Lower lobe of right lung (tissue), 2 donors: ENCODE measurements at regions not wholly inside any gene's neighbourhood (a gene's known extent, or its start where the extent isn't known, plus 50 kb on each side); places are given as distances from the start of the nearest gene placed in this dataset.
A peak's percentile ranks its signal among the peaks of the same experiment; 100 is the strongest.

Experiments used
- ATAC-seq, 2 donors: fragments of 200-7000 bp; cut with Tn5 transposase; one replicate each; pipeline ENCODE4 v1.9.1; 2020 to 2022; ENCODE audit warnings: mild to moderate bottlenecking in 2 of 2, moderate library complexity in 2 of 2
- DNase-seq: peaks from one replicate; pipeline ENCODE4 v3.0.0-alpha.2; 2020
- H3K27ac ChIP-seq: fragments of 200-600 bp; one replicate; pipeline ENCODE4 v1.8.0; 2022
- H3K27me3 ChIP-seq: fragments of 200-600 bp; one replicate; pipeline ENCODE4 v1.8.0; 2022; ENCODE audit warnings: low read depth
- H3K36me3 ChIP-seq: fragments of 200-600 bp; one replicate; pipeline ENCODE4 v1.8.0; 2022; ENCODE audit warnings: mild to moderate bottlenecking
- H3K4me1 ChIP-seq: fragments of 200-600 bp; one replicate; pipeline ENCODE4 v1.8.0; 2022
- H3K4me3 ChIP-seq: fragments of 200-600 bp; one replicate; pipeline ENCODE4 v1.8.0; 2022; ENCODE audit warnings: mild to moderate bottlenecking
- H3K9me3 ChIP-seq: fragments of 200-600 bp; one replicate; pipeline ENCODE4 v1.8.0; 2022
- intact Hi-C: fragments of 100-400 bp; cut with DNase I; formaldehyde crosslinking; loops from one replicate; pipeline ENCODE4 v1.11.0; 2022
- TF ChIP-seq, protein P1 (sequence below): fragments of 200-600 bp; IDR thresholded peaks from one replicate; pipeline ENCODE4 v1.8.0; 2022; ENCODE audit warnings: antibody characterized with exemption, mild to moderate bottlenecking
- donor health status: DM: no; HTN: yes; CAD: no; lungs with severe emphysema.

DNA sequence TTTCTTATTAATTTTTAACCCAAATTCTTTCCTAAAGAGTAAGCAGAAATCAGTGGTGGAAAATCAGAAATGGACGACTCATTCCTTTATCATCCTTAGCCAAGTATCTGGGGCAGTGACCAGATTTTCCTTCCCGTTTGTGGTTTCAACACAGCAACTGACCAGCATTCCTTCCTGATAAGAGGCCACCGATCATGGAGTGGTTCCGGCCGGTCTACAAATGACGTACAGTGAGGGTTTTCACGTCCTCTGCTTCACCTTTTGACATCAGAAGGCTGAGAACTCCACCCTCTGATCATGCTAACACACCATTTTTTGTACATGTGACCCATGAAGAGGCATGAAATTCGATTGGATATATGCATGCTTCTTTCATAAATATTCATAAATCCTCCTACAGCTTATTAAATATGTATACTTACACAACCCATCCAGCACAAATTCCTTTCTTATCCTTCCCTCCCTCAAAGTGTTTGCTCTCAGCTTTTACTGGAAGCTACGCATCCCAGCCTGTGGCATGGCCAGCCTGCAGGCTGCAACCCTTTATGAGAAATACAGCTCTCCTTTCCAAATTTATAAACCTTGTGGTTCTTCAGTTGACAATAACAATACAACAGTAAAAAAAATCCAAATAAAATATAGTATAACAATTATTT lies 173.0 kb upstream of the CASK start:
- TF ChIP-seq, protein P1, sequence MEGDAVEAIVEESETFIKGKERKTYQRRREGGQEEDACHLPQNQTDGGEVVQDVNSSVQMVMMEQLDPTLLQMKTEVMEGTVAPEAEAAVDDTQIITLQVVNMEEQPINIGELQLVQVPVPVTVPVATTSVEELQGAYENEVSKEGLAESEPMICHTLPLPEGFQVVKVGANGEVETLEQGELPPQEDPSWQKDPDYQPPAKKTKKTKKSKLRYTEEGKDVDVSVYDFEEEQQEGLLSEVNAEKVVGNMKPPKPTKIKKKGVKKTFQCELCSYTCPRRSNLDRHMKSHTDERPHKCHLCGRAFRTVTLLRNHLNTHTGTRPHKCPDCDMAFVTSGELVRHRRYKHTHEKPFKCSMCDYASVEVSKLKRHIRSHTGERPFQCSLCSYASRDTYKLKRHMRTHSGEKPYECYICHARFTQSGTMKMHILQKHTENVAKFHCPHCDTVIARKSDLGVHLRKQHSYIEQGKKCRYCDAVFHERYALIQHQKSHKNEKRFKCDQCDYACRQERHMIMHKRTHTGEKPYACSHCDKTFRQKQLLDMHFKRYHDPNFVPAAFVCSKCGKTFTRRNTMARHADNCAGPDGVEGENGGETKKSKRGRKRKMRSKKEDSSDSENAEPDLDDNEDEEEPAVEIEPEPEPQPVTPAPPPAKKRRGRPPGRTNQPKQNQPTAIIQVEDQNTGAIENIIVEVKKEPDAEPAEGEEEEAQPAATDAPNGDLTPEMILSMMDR: no peak
- Histone ChIP-seq H3K4me1 (no peaks in the 10 kb centered on the region), H3K27me3 (no peaks in the 10 kb centered on the region), H3K36me3 (no peaks in the 10 kb centered on the region), H3K4me3 (no peak overlapping the region), H3K27ac (peak overlapping the region; percentile 18), H3K9me3 (no peaks in the 10 kb centered on the region)
- peak; percentile 58 for DNase-seq
- intact Hi-C loops: no loop called here
- peak; percentile 80 to 85 for ATAC-seq

DNA sequence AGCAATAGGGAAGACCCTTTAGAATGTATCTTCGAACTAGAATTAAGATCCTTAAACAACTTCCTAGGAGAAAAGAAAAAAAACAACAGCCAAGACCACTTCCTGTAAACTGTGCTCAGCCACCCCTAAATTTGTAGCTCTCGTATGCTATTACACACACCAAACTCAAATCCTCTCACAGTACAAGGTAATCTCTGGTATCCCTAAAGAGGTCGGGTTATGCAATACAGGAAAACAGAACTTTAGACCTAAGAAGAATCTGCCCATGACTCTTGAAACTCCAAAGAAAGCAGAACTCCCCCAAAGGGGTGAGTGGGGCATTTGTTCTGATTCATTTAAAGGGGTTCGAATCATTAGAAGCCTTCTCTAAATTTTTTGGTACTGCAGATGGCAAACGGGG lies 170.9 kb upstream of the CASK start:
- DNase-seq (no peak), ATAC-seq (peak; percentile 43 to 67)
- Histone ChIP-seq H3K27ac (no peak overlapping the region), H3K4me1 (no peaks in the 10 kb centered on the region), H3K27me3 (no peaks in the 10 kb centered on the region), H3K4me3 (no peak overlapping the region), H3K36me3 (no peaks in the 10 kb centered on the region), H3K9me3 (no peaks in the 10 kb centered on the region)
- intact Hi-C loops: no loop called here
- TF ChIP-seq, protein P1: no peak

DNA sequence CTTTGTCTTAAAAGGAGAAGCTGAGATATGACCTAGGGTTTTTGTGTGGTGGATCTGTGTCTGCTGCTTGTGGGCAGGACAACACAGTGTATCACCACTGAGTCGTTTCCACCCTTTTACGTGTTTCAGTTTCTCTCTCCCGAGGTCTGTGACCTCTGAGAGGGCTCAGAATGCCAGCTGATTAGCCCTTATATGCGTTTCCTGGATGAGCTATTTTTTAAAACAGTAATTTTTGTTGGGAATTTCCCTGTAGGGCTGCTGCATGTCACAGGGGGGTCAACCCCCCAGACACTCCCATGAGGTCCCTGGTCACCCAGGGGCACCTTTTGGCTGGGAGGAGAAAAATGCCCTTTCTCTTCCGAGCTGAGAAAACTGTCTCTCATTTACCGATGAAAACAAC lies 170.4 kb upstream of the CASK start:
- ATAC-seq (peak in 1 of 2 donors; percentile 46), DNase-seq (no peak)
- Histone ChIP-seq H3K27ac (peak overlapping the region; percentile 24), H3K4me3 (no peak overlapping the region), H3K4me1 (no peaks in the 10 kb centered on the region), H3K27me3 (no peaks in the 10 kb centered on the region), H3K9me3 (no peaks in the 10 kb centered on the region), H3K36me3 (no peaks in the 10 kb centered on the region)
- TF ChIP-seq, protein P1: no peak
- intact Hi-C loops: no loop called here

DNA sequence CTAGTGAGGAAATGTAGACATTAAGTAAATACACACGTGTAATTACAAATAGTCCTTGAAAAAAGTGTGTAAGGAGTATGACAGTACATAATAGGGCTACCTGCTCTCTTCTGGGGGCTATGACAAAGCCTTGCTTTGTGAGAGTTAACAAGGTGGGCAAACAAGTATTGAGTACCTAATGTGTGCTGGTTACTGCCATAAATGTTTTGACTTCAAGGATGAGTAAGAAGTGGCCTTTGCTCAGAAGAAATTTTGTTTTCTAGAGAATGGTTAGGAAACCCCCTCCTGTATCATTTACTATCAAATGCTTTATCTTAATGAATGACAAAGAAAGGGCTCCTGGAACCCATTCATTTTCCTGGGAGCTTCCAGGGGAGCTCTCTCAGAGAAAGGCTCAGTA lies 167.0 kb upstream of the CASK start:
- Histone ChIP-seq H3K27ac (no peak overlapping the region), H3K36me3 (no peaks in the 10 kb centered on the region), H3K27me3 (no peaks in the 10 kb centered on the region), H3K4me3 (no peak overlapping the region), H3K4me1 (no peaks in the 10 kb centered on the region), H3K9me3 (no peaks in the 10 kb centered on the region)
- TF ChIP-seq, protein P1: no peak
- DNase-seq (no peak), ATAC-seq (no peak)
- intact Hi-C loops: no loop called here

DNA sequence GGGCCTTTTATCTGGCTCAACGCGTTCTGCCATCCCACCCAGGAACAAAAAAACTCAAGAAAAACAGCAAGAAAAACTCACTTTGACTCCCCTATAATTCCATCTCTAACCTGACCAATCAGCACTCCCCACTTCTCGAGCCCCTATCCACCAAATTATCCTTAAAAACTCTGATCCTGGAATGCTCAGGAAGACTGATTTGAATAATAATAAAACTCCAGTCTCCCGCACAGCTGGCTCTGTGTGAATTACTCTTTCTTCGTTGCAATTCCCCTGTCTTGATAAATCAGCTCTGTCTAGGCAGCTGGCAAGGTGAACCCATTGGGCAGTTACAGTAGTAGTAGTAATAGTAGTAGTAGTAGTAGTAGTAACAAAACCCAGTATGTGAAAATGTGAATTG lies 165.7 kb upstream of the CASK start:
- H3K4me1 ChIP-seq: no peaks in the 10 kb centered on the region
- intact Hi-C loops: no loop called here
- no peak overlapping the region for H3K4me3 ChIP-seq
- H3K27ac ChIP-seq: no peak overlapping the region
- H3K27me3 ChIP-seq: no peaks in the 10 kb centered on the region
- H3K9me3 ChIP-seq: no peaks in the 10 kb centered on the region
- no peaks in the 10 kb centered on the region for H3K36me3 ChIP-seq
- no peak for DNase-seq
- TF ChIP-seq, protein P1: no peak
- ATAC-seq: no peak

DNA sequence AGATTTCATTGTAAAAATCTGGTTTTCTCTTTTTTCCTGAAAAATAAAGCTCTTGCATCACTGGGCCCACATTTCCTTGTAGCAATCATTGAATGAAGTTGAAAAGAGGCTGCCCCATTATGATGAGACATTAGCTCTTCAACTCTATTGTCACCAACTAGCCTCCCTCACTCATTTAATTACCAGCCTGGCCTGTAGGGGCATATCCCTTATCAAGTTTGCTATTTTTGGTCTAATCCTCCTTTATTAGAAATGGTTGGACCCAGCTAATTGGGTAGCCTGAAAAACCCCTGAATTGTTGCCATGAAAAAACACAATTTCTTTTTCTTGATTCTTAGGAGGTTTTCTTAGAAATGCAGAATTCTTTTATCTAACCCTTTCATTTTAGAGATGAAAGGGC lies 164.6 kb upstream of the CASK start:
- ATAC-seq (no peak), DNase-seq (no peak)
- intact Hi-C loops: no loop called here
- Histone ChIP-seq H3K27ac (no peak overlapping the region), H3K4me3 (no peak overlapping the region), H3K27me3 (no peaks in the 10 kb centered on the region), H3K4me1 (no peaks in the 10 kb centered on the region), H3K36me3 (no peaks in the 10 kb centered on the region), H3K9me3 (no peaks in the 10 kb centered on the region)
- TF ChIP-seq, protein P1: no peak
